Progenitor cell of endocrine pancreas (in vitro differentiated cells): ENCODE measurements at regions not wholly inside any gene's neighbourhood (a gene's known extent, or its start where the extent isn't known, plus 50 kb on each side); places are given as distances from the start of the nearest gene placed in this dataset.

Source experiments
- DNase-seq: peaks from one replicate; pipeline ENCODE4 v3.0.0; 2021; ENCODE audit warnings: low spot score; ENCODE audit not compliant: unreplicated experiment
- H3K27ac Mint-ChIP-seq: 2 replicates; pipeline ENCODE4 v1.8.0; 2021; ENCODE audit warnings: mild to moderate bottlenecking, moderate library complexity, mixed read lengths
- H3K27me3 Mint-ChIP-seq: 2 replicates; pipeline ENCODE4 v1.8.0; 2021; ENCODE audit warnings: mixed read lengths
- H3K36me3 Mint-ChIP-seq: 2 replicates; pipeline ENCODE4 v1.8.0; 2022; ENCODE audit warnings: mixed read lengths; ENCODE audit not compliant: insufficient read depth
- H3K4me1 Mint-ChIP-seq: 2 replicates; pipeline ENCODE4 v1.8.0; 2021; ENCODE audit warnings: low read depth, mixed read lengths
- H3K4me3 Mint-ChIP-seq: 2 replicates; pipeline ENCODE4 v1.8.0; 2021; ENCODE audit warnings: low read depth, mild to moderate bottlenecking, moderate library complexity, mixed read lengths
- H3K9me3 Mint-ChIP-seq: 2 replicates; pipeline ENCODE4 v1.8.0; 2021; ENCODE audit warnings: low read depth, mixed read lengths
- CTCF ChIP-seq: fragments of 200-600 bp; sonication (generic); IDR thresholded peaks from one replicate; pipeline ENCODE4 v1.5.0; 2021; ENCODE audit warnings: antibody characterized with exemption, mild to moderate bottlenecking; ENCODE audit not compliant: unreplicated experiment

- no peak for TF ChIP-seq CTCF
- no peaks in the 10 kb centered on the region for H3K9me3 Mint-ChIP-seq
- H3K27me3 Mint-ChIP-seq: peaks cover 4% of the 10 kb centered on the region
- no peak overlapping the region for H3K4me3 Mint-ChIP-seq
- DNase-seq: no peak
- no peaks in the 10 kb centered on the region for H3K36me3 Mint-ChIP-seq
- H3K27ac Mint-ChIP-seq: no peak overlapping the region
- H3K4me1 Mint-ChIP-seq: peaks cover 5% of the 10 kb centered on the region
Observed at GRCh38 chr9:91066856-91067255, 265.2 kb downstream of the SYK start.

GRCh38 chr9:91067306-91067860, 265.8 kb downstream of the SYK start:
- Mint-ChIP-seq H3K4me3 (no peak overlapping the region), H3K9me3 (no peaks in the 10 kb centered on the region), H3K4me1 (peaks cover 5% of the 10 kb centered on the region), H3K27ac (no peak overlapping the region), H3K36me3 (no peaks in the 10 kb centered on the region), H3K27me3 (peaks cover 4% of the 10 kb centered on the region)
- DNase-seq: no peak
- no peak for TF ChIP-seq CTCF

GRCh38 chr9:91071184-91071990, 269.8 kb downstream of the SYK start:
- Mint-ChIP-seq H3K27ac (no peak overlapping the region), H3K27me3 (peaks cover 9% of the 10 kb centered on the region), H3K4me3 (peak overlapping the region; percentile 35), H3K4me1 (peaks cover 5% of the 10 kb centered on the region), H3K36me3 (no peaks in the 10 kb centered on the region), H3K9me3 (no peaks in the 10 kb centered on the region)
- no peak for TF ChIP-seq CTCF
- no peak for DNase-seq

GRCh38 chr9:91073049-91073810, 271.6 kb downstream of the SYK start:
- H3K4me3 Mint-ChIP-seq: no peak overlapping the region
- no peak overlapping the region for H3K27ac Mint-ChIP-seq
- H3K4me1 Mint-ChIP-seq: peaks cover 5% of the 10 kb centered on the region
- H3K27me3 Mint-ChIP-seq: peaks cover 7% of the 10 kb centered on the region
- H3K36me3 Mint-ChIP-seq: no peaks in the 10 kb centered on the region
- DNase-seq: no peak
- H3K9me3 Mint-ChIP-seq: no peaks in the 10 kb centered on the region
- TF ChIP-seq CTCF: no peak
